MCF 10A (cell line): ENCODE measurements at regions not wholly inside any gene's neighbourhood (a gene's known extent, or its start where the extent isn't known, plus 50 kb on each side); places are given as distances from the start of the nearest gene placed in this dataset.

Experiments used
- BruUV-seq: library from RNA; stranded (reverse); fragments of 400-500 nt; replicated peaks from 2 replicates; lab custom pipeline; 2021; lab: Mats Ljungman, UMichigan
- CTCF ChIA-PET: fragments of 300-600 bp; sonication (Branson Sonifier 250); formaldehyde crosslinking; extraction: SDS; loops from one replicate; lab custom pipeline; 2021; ENCODE audit warnings: antibody characterized with exemption, inconsistent platforms; lab: Yijun Ruan, JAX
- POLR2A ChIA-PET: fragments of 300-600, 350-650 bp; sonication (Branson Sonifier 250); formaldehyde crosslinking; extraction: SDS; loops from one replicate; lab custom pipeline; 2020; ENCODE audit warnings: antibody characterized with exemption, inconsistent platforms; lab: Yijun Ruan, JAX
- DNase-seq: peaks from one replicate; pipeline ENCODE4 v3.0.0-alpha.2; 2018; ENCODE audit not compliant: unreplicated experiment
- H3K27ac Mint-ChIP-seq: one replicate; pipeline ENCODE4 v1.8.0; 2022; ENCODE audit warnings: mild to moderate bottlenecking, low read depth, mixed read lengths; ENCODE audit not compliant: unreplicated experiment
- H3K27me3 Mint-ChIP-seq: one replicate; pipeline ENCODE4 v1.8.0; 2022; ENCODE audit warnings: mixed read lengths; ENCODE audit not compliant: insufficient read depth, unreplicated experiment
- H3K36me3 Mint-ChIP-seq: one replicate; pipeline ENCODE4 v1.8.0; 2022; ENCODE audit warnings: mild to moderate bottlenecking, moderate library complexity, mixed read lengths; ENCODE audit not compliant: insufficient read depth, unreplicated experiment
- H3K4me1 Mint-ChIP-seq: one replicate; pipeline ENCODE4 v1.8.0; 2022; ENCODE audit warnings: mixed read lengths; ENCODE audit not compliant: insufficient read depth, unreplicated experiment
- H3K4me3 Mint-ChIP-seq: one replicate; pipeline ENCODE4 v1.8.0; 2022; ENCODE audit warnings: mild to moderate bottlenecking, moderate library complexity, mixed read lengths; ENCODE audit not compliant: unreplicated experiment
- H3K9me3 Mint-ChIP-seq: one replicate; pipeline ENCODE4 v1.8.0; 2022; ENCODE audit warnings: mixed read lengths; ENCODE audit not compliant: unreplicated experiment
- intact Hi-C: fragments of 100-400 bp; cut with micrococcal nuclease; formaldehyde crosslinking; loops from 2 replicates; pipeline ENCODE4 v1.14.1; 2022
- TF ChIP-seq, protein P1 (sequence below): fragments of 200-600 bp; IDR thresholded peaks from one replicate; pipeline ENCODE4 v1.8.0; 2022; ENCODE audit warnings: antibody characterized with exemption, mild to moderate bottlenecking; ENCODE audit not compliant: unreplicated experiment

DNA sequence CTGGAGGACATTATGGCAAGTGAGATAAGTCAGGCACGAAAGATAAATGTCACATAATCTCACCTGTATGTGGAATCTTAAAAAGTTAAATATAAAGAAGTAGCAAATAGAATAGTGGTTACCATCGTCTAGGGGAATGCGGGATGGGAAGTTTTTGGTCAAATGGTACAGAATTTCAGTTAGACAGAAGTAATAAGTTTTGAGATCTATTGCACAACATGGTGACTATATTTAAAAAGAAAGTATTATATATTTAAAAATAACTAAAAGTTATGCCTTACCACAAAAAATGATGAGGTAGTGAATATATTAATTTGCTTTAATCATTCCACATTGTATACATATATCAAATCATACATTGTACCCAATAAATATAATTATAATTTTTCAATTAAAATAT, 106.2 kb upstream of the BRINP3 start:
- no peak overlapping the region for H3K27ac Mint-ChIP-seq
- intact Hi-C loops, result no loop called here
- H3K36me3 Mint-ChIP-seq, result no peaks in the 10 kb centered on the region
- POLR2A ChIA-PET, result no interaction called here
- no peak overlapping the region for H3K4me3 Mint-ChIP-seq
- BruUV-seq, result no TSS peak
- TF ChIP-seq, protein P1, sequence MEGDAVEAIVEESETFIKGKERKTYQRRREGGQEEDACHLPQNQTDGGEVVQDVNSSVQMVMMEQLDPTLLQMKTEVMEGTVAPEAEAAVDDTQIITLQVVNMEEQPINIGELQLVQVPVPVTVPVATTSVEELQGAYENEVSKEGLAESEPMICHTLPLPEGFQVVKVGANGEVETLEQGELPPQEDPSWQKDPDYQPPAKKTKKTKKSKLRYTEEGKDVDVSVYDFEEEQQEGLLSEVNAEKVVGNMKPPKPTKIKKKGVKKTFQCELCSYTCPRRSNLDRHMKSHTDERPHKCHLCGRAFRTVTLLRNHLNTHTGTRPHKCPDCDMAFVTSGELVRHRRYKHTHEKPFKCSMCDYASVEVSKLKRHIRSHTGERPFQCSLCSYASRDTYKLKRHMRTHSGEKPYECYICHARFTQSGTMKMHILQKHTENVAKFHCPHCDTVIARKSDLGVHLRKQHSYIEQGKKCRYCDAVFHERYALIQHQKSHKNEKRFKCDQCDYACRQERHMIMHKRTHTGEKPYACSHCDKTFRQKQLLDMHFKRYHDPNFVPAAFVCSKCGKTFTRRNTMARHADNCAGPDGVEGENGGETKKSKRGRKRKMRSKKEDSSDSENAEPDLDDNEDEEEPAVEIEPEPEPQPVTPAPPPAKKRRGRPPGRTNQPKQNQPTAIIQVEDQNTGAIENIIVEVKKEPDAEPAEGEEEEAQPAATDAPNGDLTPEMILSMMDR, result no peak
- DNase-seq, result no peak
- H3K9me3 Mint-ChIP-seq, result no peaks in the 10 kb centered on the region
- H3K27me3 Mint-ChIP-seq, result no peaks in the 10 kb centered on the region
- H3K4me1 Mint-ChIP-seq, result no peaks in the 10 kb centered on the region
- CTCF ChIA-PET, result interaction anchor here (0.7 kb wide), 1 partner anchor 15 kb away, joined by 3 read pairs; no protein-coding TSS in a partner anchor

DNA sequence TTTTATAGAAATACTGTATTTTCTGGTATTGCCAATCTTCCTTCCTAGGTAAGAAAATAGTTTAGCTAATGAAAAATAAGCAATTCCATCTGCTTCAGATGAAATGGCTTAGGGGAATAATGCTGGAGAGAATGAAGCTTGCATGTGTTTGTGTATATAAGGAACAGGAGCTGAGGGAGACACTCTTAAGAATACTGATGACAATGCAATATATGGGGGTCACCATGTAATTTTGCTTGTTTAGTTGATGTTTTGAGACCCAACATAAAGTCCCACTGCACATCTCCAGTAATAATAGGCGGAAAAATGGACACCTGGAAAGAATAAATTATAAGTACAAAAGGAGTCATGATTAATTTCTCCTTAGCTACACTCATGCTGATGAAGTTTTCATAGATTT, 110.8 kb upstream of the BRINP3 start:
- ChIA-PET POLR2A (no interaction called here), CTCF (no interaction called here)
- TF ChIP-seq, protein P1, result no peak
- H3K36me3 Mint-ChIP-seq, result no peaks in the 10 kb centered on the region
- DNase-seq, result no peak
- intact Hi-C loops, result no loop called here
- H3K4me1 Mint-ChIP-seq, result no peaks in the 10 kb centered on the region
- BruUV-seq, result no TSS peak
- no peaks in the 10 kb centered on the region for H3K9me3 Mint-ChIP-seq
- H3K27ac Mint-ChIP-seq, result no peak overlapping the region
- H3K4me3 Mint-ChIP-seq, result no peak overlapping the region
- no peaks in the 10 kb centered on the region for H3K27me3 Mint-ChIP-seq

DNA sequence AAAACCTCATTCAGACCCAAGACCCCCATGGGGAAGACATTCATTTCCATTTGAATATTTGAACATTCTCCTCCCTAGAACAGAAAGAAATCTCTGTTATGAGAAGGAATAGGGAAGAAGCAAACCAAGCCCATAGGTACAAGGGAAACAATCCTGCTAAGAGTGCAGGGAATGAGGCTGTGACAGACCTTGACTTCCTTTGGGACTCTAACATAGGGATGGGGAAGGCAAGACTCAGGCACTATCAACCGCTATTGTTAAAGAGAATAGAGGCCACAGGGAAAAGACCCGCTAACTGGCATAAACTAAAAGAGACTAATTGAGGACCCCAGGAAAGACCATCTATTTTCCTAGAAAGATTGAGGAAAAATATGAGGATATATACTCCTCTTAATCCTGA, 117.8 kb upstream of the BRINP3 start:
- H3K27ac Mint-ChIP-seq, result no peak overlapping the region
- no peaks in the 10 kb centered on the region for H3K9me3 Mint-ChIP-seq
- CTCF ChIA-PET, result no interaction called here

DNA sequence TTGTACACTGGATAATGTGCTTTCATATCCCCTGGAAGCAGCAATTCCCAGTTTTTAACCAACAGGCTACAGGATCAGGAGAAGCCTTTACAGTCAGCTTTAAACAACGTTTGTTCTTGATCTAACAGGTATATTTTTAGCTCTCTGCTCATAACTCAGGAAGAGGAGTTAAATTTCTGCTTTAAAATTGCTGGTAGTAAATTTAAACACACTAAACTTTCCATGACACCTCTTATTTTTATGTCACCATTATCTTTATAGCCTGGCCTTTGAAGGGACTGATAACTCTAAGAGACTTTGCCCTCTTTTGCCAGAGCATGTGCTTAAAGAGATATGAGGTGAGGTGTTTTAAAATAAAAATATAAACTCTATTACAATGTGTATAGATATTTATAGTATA, 119.6 kb upstream of the BRINP3 start:
- no peaks in the 10 kb centered on the region for H3K27me3 Mint-ChIP-seq
- no peaks in the 10 kb centered on the region for H3K36me3 Mint-ChIP-seq
- POLR2A ChIA-PET, result no interaction called here
- no TSS peak for BruUV-seq
- no peaks in the 10 kb centered on the region for H3K4me1 Mint-ChIP-seq
- CTCF ChIA-PET, result no interaction called here
- TF ChIP-seq, protein P1, result no peak
- intact Hi-C loops, result no loop called here
- DNase-seq, result no peak
- no peak overlapping the region for H3K27ac Mint-ChIP-seq
- no peaks in the 10 kb centered on the region for H3K9me3 Mint-ChIP-seq
- no peak overlapping the region for H3K4me3 Mint-ChIP-seq

More for the DNA sequence above, 117.8 kb upstream of the BRINP3 start:
- POLR2A ChIA-PET, result interaction anchor here (1.0 kb wide), 1 partner anchor 22 kb away, joined by 3 read pairs; no protein-coding TSS in a partner anchor
- BruUV-seq, result no TSS peak
- no peaks in the 10 kb centered on the region for H3K36me3 Mint-ChIP-seq
- no peaks in the 10 kb centered on the region for H3K27me3 Mint-ChIP-seq
- TF ChIP-seq, protein P1, result no peak
- no peaks in the 10 kb centered on the region for H3K4me1 Mint-ChIP-seq
- no peak for DNase-seq
- intact Hi-C loops, result no loop called here
- H3K4me3 Mint-ChIP-seq, result no peak overlapping the region
